DMS114 treated with DMSO at 0.1 percent for 48 hours (cell line): ENCODE measurements at regions not wholly inside any gene's neighbourhood (a gene's known extent, or its start where the extent isn't known, plus 50 kb on each side); places are given as distances from the start of the nearest gene placed in this dataset.

Source experiments
- DNase-seq: peaks from one replicate; lab custom pipeline; 2025; ENCODE audit not compliant: unreplicated experiment; lab: John Stamatoyannopoulos, UW

DNA sequence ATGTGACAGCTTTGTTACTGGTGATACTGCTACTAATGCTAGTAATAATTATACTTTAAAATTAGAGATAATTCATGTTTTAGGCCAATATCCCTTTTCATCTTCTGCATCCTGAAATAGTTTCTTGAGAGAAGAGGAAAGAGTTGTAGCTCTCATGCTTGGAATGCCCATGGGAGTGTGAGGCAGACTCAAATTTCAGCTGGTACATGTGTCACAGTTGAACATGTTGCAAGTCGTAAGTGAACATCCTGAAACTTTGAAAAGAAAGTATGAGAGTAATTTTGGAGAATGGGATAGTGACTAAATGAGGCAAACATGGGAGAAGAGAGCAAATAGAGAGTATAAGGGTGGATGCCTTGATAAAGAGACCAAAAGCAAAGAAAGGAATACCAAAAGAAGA is 168.0 kb downstream of the TMTC3 start:
- no peak for DNase-seq

DNA sequence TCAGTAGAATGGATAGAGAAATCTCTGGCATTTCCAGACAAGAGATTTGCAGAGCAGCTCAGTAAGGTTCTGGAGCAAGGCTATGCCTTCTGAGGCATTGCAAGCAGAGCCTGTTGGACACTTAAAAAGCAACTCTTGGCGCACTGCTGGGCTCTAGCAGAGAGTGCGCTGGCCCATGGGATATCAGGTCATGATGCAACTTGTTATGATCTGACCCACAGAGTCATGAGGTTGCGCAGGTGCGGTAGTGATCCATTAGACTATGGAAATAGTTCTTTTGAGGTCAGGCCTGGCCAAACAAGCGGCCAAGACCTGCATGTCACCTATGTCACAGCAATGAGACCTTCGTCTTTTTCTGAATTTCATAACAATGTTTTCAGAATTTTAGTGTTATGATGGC is 168.6 kb downstream of the TMTC3 start:
- no peak for DNase-seq

DNA sequence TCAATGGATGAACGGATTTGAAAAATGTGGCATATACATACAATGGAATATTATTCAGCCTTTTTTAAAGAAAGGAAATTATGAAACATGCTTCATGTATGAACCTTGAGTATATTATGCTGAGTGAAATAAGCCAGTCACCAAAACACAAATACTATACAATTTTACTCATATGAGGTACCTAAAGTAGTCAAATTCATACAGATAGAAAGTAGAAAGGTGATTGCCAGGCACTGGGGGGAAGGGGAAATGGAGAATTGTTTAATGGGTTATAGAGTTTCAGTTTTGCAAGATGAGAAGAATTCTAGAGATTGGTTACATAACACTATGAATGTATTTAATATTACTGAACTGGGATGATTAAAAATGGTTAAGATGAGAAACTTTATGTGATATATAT is 171.4 kb downstream of the TMTC3 start:
- no peak for DNase-seq

DNA sequence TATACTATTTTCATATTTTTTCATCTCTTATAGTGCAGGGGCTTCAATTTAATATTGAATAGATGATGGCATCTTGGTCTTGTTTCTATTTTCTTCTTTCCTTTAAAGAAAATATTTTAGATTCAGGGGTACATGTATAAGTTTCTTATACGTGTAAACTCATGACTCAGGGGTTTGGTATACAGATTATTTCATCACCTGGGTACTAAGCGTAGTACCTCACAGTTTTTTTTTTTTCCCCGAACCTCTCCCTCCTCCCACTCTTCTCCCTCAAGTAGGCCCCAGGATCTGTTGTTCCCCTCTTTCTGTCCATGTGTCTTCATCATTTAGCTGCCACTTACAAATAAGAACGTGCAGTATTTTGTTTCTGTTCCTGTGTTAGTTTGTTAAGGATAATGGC is 172.6 kb downstream of the TMTC3 start:
- no peak for DNase-seq

DNA sequence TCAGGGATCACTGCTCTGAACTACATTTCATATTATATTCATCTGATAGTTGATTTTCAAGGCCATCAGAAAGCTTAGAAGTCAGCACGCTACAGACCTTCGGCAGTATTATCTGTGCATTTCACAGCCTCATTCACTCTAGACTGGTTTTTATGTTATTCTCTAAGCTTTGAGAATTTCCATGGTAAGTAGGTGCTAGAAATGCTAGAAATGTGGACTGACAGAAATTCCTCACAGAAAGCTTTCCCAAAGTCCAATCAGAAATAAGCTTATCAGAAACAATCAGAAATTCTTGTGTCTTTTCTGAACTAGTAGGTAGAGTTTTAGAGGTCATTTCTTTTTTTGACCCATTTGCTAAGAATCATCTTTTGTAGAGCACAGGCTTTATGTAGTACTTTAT is 176.6 kb downstream of the TMTC3 start:
- DNase-seq: no peak

DNA sequence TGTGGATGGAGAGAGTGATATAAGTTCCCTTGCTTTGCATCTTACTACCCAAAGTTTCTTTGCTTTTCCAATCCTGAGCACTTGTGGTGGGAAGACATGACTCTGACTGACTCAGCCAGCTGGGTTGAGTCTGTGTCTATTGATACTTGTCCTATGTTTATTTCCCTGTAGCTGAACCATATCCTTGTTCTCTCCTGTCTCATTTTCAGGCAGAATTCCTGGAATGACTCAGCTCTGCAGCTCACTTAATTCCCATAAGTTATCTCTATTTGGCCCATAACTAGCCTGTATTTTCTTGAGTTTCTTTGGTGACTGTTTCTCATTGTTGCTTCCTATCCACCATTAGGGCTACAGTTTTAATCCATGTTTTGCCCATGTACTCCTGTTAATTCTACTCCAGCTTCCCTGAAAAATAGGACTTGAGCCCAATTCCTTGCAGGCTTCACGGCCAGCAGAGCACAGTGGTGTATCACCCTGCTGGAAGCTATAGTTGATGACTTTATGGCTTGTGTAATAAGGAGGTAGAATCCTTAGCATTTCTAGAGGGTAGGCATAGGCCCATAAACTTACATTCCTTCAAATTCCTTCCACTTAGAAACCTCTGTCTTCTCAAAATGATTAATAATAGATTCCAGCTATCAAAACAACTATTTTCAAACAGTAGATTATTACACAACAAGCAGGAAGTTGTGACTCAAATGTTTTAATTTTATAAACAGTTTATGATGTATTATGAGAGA is 183.1 kb downstream of the TMTC3 start:
- DNase-seq: no peak

DNA sequence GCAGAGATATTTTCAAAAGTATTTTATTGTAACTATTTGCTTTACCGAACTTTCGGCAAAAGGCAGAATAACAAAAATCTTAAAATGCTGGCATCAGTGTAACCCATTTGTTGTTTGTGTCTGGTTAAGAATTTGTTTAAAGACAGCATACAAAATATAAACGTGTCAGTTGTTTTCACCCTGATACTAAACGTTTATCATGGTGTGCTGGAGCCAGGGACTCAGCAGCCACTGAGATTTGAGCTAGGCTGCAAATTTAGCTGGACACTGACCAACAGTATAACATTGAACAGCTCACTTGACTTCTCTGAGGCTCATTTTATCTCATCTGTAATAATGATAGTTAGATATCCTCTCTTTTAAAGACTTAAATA is 183.7 kb downstream of the TMTC3 start:
- DNase-seq: no peak

DNA sequence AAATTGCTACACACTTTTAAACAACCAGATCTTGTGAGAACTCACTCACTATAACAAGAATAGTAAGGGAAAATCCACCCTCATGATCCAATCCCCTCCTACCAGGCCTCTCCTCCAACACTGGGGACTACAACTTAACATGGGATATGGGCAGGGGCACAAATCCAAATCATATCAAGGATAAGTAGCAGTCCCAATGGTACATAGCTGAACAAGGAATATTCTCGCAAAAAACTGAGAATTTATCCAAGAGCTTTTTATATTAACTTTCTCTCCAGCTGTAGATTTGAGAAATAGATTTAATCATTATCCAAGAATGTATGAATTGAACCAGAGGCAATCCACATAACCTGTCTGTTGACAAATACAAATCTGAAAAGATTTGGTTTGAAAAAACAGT is 185.2 kb downstream of the TMTC3 start:
- no peak for DNase-seq

DNA sequence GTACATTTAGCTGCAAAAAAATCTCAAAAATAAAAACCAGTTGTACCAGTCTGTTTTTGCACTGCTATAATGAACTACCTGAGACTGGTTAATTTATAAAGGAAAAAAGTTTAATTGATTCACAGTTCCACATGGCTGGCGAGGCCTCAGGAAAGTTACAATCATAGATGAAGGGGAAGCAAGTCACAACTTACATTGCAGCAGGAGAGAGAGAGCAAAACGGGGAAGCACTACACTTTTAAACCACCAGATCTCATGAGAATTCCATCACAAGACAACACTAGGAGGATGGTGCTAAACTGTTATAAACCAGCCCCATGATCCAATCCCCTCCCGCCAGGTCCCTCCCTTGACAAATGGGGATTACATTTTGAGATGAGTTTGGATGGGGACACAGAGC is 186.0 kb downstream of the TMTC3 start:
- no peak for DNase-seq

DNA sequence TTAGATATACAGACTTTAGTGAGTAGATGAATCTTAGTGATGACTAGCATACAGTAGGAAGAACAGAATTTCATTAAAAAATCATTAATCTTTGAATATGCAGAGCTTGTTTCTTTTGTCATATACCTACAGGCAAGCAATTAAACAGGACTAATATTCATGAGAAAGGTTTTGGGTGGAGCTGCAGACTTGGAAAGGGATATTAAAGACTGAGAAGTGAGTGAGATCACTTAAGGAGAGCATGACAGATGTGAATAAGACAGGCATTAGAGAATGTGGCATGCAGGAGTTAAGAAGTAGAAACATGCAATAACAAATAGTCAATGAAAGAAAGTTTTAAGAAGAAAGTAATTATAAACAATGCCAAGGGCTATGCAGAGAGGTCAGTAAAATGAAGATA is 187.7 kb downstream of the TMTC3 start:
- DNase-seq: no peak

DNA sequence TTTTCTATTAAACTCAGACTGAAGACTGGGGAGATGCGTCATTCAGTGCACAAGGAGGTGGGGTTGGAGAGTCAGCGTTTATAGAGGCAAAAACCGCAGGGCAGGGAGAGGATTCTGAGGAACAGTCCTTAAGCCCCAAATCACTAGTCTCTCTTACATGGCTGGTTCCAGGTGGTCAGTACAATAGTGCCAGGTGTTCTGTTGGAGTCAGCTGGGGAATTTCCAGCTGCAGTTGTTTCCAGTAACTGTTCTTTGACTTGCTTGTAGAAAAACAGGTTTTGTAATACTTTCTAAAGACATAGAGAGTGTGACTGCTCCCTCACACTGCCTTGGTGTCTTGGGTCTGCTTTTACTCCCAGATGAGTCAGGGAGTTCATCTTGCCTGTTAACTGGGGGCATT is 192.2 kb downstream of the TMTC3 start:
- DNase-seq: no peak

DNA sequence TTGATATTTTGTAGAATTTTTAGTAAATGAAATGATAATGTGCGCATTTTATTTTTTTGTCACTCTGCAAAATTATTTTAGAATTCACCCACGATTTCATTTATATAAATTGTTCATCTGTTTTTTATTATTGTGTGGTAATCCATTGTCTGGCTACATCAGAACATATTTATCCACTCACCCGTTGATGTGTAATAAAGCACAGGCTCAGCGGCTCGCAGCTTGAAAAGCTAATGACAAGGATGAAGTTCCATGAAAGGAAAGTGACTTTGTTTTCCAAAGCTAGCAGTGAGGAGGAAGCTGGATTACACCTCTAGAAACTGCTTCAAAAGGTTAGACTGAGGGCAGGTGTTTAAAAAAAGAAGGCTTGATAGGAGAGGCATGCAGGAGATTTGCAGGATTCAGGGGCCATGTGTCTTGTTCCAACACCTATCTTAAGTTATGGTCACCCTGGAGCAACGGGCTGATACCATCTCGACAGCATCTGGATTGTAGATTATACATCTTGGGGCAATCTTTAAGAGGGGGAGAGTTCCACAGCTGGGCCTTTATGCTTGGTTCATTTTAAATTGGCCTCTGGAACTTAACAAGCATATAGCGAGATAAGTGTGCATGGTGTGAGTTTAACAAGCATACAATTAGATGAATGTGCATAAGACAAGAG is 194.1 kb downstream of the TMTC3 start:
- DNase-seq: no peak

DNA sequence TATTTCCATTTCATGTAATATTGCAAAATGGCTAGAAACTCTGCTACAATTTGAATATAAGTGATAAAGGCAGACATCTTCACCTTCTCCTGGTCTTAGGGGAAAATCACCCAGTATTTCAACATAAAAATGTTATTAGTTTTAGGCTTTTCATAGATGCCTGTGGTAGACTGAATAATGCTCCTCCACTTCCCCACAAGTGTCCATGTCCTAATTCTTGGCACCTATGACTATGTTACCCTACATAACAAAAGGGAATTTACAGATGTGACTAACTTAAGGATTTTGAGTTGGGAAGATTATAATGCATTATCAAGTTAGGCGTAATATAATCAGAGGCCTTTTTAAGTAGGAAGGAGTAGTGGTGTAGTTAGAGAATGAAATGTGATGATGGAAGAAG is 196.4 kb downstream of the TMTC3 start:
- no peak for DNase-seq

DNA sequence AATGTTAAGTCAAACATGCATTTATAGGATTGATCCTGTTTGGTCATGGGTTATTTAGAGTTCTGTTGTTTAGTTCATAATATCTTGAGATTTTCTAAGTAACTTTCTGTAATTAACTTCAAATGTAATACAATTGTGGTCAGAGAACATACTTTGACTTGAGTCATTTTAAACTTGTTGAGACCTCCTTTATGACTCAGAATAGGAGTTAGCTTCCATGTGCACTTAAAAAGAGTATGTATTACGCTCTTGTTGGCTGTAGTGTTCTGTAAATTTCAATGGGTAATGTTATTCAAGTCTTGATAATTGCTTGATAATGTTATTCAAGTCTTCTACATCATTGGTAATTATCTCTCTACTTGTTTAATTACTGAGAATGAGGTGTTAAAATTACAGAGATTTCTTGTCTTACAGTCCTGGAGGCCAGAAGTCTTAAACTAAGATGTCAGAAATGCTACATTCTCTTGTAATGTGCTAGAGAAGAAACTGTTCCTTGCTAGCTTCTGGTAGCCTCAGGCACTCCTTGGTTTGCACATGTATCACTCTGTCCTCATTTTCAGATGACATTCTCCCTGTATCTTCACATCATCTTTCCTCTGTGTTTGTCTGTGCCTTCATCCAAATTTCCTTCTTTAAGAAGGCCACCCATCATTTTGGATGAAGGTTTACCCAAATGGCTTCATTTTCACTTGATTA is 197.3 kb downstream of the TMTC3 start:
- DNase-seq: no peak

DNA sequence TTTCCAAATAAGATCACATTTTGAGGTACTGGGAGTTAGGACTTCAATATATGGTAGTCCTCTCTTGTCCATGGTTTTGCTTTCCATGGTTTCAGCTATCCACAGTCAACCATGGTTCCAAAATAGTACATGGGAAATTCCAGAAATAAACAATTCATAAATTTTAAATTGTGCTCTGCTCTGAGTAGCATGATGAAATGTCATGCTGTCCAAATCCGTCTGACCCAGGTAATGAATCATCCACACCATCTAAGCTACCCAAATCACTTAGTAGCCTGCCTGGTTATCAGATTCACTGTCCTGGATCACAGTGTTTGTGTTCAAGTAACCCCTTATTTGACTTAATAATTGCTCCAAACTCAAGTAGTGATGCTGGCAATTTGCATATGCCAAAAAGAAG is 197.9 kb downstream of the TMTC3 start:
- no peak for DNase-seq

DNA sequence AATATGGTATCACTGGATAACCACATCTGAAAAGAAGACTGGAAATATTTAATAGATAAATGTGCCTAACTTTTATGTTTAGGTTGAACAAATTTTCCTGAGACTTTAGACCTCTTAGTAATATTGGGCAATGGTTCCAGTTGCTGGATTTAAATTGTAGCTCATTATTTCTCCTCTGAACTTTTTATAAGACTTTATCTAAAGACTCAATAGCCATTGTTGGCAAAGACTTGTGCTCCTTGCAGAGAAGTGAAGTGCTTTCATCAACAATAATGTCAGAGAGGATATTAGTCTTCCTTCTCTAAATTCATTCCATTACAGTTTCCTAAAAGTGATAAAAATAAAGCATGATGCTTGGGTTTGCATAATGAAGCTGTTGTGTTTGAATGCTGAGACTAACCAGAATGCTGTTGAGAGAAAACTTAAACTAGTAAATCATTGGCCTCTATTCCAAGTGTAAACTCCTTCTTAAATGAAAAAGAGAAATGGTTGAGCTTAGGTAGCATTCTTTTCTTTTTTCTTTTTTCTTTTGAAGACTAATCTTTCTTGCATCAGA is 200.2 kb downstream of the TMTC3 start:
- no peak for DNase-seq

DNA sequence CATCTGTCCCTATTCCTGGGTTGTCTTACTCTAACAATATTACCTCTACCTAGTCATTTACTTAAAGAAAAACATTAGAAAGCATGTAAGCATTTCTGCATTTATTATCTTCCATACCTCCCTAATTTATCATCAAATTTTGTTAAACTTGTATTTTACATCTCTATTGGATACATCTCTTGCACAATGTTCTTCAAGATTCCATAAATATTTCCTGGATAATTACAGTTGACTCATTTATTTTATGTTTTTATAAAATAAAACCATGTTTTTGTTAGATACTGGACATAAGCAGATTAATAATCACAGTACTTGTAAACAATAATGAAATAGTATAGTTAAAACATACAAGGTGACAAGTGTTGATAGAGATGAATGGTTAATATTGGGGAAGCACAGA is 209.0 kb downstream of the TMTC3 start:
- no peak for DNase-seq

DNA sequence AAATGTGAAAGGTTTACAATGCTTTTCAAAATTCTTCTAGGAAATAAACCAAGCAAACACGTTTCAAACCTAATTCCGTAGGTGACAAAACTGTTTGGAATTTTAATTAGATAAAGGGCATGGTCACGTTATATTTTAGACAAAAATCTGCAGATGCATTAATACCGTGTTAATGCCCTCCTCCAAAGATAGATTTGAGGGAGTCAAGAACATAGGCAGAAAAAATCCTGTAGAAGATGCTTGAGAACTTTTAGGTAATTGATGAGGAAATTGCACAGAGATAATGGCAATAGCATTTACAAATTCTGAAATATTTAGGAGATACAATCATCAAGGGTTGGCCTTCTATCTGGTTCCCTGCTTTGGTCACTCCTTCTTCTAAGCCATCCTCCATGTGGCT is 212.6 kb downstream of the TMTC3 start:
- DNase-seq: no peak

DNA sequence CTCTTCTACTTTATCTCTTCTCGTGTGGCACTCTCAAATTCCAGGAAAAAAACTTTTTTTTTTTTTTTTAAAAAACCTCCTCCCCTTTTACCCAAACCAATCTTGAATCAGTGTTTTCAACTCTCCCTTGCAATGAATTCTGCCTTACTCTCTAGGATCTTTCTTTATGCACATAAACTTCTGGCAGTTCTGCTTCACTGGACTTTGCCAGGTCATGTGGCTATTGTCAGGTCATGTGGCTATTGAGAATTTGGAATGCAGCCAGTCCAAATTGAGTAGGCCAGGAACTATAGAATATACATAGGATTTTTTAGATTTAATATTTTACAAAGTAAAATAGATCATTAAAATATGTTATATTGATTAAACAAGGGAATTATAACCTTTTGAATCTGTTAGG is 218.2 kb downstream of the TMTC3 start:
- no peak for DNase-seq

DNA sequence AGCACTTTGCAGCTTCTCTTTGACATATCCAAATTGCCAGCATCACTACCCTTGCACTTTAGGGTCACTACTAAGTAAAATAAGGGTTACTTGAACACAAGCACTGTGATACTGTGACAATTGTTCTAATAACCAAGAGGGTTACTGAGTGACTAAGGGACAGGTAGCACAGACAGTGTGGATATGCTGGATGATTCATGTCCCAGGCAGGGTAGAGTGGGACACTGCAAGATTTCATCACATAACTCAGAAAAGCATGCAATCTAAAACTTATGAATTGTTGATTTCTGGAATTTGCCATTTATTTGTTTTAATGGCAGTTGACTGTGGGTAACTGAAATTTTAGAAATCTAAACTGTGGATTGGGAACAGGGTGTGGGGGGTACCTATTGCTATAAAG is 218.8 kb downstream of the KITLG start:
- no peak for DNase-seq

DNA sequence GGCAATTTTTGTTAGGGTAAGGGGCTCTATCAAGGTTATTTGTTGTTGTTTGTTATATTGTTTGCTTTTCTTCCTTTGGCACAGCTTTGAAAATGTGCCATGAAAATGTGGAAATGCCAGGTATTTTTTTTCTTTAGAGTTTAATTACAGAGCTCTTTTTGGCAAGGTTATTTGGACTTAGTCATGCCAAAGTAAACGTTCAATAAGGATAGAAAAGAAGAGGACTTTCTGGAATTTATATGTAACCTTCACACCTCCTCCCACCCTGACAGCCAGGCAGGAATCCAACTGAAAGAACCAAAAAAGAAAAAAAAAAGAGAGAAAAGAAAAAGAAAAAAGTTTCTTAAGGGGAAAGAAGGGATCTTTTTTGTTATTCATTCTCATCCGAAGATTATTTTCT is 217.8 kb downstream of the KITLG start:
- no peak for DNase-seq

DNA sequence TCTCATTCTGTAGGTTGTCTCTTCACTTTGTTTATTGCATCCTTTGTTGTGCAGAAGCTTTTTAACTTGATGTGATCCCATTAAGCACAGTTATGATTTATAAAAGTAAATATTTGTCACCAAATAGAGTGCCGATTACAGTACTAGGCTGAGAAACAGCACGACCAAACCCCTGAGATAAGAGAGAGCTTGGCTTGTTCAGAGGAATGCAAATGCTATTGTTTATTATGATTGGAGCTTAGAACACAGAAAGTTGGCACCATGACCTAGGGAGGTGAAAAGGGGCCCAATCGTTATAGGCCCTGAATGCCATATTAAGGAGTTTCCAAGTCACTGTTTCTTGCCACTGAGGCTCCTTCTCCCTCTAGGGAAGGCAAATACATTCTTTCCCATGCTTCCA is 214.9 kb downstream of the KITLG start:
- no peak for DNase-seq
